Fibroblast of skin of right quadriceps (primary cell): ENCODE measurements at regions not wholly inside any gene's neighbourhood (a gene's known extent, or its start where the extent isn't known, plus 50 kb on each side); places are given as distances from the start of the nearest gene placed in this dataset.
"Not testable (repeated sequence)": the region's sequence is repeated elsewhere in the genome, so short reads cannot be mapped to it uniquely, and the experiment has no call there.

Experiments used
- DNase-seq: peaks from one replicate; pipeline ENCODE4 v3.0.0-alpha.2; 2013

GRCh38 chr13:58946274-58946673, 1217.5 kb downstream of the DIAPH3 start:
- no peak for DNase-seq

DNA sequence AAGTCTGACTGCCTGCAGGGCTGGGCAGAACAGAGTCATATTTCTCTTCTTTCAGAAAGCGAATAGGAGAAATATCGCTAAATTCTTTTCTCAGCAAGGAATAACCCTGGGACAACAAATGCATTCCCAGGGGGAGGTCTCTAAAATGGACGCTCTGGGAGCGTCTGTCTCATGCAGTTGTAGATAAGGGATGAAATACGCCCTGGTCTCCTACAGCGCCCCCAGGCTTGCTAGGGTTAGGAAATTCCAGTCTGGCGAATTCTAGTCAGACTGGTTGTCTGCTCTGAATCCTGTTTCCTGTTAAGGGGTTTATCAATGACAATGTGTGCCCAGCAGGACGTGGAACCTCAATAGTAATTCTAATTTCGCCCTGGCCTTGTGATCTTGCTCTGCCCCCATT, 1214.1 kb downstream of the DIAPH3 start:
- no peak for DNase-seq

DNA sequence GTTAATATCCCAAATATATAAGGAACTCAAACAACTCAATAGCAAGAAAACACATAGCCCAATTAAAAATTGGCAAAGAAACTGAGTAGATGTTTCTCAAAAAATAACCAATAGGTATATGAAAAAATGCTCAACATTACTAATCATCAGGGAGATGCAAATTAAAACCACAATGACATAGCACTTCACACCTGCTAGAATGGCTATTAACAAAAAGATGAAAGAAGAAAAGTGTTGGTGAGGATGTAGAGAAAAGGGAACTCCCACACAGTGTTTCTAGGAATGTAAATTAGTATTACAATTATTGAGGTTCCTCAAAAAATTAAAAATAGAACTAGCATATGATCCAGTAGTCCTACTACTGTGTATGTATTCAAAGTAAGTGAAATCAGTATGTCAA, 1212.8 kb downstream of the DIAPH3 start:
- DNase-seq = no peak

DNA sequence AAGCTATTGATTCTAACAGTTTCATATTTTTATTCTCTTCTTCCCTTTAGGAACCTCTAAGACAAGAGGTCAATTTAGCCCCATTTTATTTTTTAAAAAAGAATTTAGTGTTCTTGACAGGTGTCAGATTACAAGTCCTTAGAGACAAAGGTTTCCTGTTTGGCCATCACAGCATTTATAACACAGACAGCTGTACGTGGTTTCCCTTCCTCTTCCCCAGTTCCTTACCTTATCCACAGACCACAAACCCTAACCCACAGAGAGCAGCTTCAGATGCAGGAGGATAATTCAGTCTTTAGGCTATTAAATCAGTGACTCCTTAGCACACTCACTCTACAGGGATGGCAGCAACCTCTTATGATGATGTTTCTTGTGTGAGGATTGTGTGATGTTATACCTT, 1210.1 kb downstream of the DIAPH3 start:
- DNase-seq = peak; percentile 1

DNA sequence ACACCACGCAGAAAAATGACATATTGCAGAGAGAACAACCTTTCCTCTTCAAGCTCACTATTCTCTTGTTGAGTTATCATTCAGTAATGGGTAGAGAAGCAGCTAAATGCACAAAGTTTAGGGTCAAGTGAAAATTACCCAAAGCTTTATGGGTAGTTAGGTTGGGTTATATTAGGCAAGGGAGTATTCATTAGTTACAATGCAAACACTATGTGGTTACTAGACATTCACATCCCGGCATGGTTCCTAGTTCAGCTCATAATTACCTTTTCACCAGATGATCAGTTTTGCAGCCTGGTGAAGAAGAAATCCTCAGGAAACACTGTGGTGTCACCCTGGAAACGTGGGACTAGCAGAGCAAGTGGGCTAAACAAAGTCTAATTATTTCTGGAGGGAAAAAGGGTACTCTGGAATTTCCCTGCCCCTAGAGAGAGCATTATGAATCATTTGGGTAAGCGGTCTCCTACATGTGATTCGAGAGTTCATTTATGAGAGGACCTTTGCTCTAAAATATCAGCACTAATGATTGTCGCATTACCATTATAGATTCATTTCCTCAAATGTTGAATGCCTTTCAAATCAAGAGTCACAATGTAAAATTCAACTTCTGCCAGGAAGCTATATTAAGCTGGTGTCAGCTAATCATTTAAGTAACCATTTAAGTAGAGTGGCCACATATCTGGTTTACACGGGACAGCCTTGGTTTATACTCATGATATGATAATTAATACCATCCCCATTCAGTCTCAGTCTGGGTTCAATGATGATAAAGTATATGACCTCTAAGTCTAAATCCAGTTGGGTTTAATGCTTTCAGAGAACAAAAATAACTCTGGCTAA, 1208.0 kb downstream of the DIAPH3 start:
- DNase-seq = no peak

- not testable (repeated sequence) for DNase-seq
Measured at GRCh38 chr13:58958097-58958496, 1205.6 kb downstream of the DIAPH3 start.

DNA sequence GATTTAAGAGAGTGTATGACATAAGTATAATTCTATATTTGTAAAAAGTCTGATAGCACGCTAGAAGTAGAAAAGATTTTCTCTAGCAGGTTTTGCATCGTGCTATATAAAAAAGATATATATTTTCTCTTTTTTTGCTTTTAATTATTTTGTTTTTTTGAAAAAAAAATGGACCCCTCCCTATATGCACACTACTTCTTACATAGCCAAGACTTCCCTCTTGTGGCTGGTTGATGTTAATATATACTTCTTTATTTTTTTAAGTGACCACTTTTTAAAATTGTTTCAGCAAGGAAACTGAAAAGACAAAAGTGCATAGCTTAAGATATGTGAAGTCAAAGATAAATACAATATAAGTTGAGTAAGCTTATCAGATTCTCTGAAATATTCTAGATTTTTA, 1202.8 kb downstream of the DIAPH3 start:
- peak; percentile 2 for DNase-seq

- peak; percentile 0 for DNase-seq
Measured at GRCh38 chr13:58963321-58963720, 1200.4 kb downstream of the DIAPH3 start.

GRCh38 chr13:58964048-58964447, 1199.7 kb downstream of the DIAPH3 start:
- DNase-seq = no peak

GRCh38 chr13:58977085-58977484, 1186.6 kb downstream of the DIAPH3 start:
- DNase-seq = no peak

DNA sequence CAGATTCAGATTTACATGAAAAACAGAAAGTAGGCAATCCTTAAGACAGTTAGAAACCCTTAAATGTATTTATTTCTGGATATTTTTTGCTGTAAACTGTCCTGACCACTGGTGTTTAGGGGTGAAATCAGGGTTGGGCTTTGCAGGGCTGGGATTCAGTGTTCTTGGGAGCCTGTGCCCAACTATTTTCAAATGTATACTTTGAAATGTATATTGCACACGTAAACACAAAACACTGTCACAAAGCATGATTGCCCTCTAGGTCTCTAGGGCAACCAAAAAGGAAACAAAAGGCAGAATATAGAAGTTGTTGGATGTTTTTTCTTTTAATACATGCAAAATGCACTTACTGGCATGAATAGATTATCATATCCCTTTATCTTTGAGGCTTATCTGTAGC, 1185.4 kb downstream of the DIAPH3 start:
- DNase-seq = no peak

DNA sequence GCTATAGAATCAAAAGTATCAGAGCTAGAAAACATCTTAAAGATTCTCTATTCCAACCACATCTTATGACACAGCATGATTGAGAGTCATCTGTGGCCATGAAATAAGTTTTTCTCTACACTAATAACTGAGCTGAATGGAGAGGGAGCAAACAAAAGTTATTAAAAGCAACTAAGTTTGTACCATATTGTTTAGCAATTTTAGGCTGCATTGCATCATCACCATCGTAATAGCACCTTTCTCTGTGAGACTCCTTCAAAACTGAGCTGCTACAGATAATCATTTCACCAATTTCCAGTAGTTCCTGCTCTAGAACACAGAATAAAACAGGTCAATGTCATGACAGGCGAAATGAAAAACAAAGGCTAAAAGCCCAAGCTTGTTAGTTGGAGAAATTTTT, 1183.9 kb downstream of the DIAPH3 start:
- DNase-seq = no peak

DNA sequence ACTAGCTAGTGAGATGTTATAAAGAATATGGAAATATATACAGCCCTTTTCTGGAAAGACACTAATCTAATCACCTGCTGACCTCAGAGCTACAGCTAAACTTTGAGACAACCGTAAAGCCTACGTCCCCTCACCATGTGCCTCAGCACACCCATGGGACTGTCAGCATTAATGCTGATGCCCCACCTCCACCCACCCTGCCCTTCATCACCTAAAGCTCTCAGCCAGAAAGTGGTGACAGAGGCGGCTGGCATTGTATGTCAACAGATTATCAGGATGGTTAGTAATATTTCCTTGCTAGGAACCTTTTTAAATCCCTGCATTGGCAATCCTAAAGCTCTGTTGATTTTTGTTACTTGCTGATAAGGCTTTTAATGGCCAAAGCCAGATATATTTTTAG, 1177.9 kb downstream of the DIAPH3 start:
- no peak for DNase-seq

GRCh38 chr13:58989556-58989955, 1174.2 kb downstream of the DIAPH3 start:
- DNase-seq = peak; percentile 4

- DNase-seq = no peak
Measured at GRCh38 chr13:58991826-58992477, 1171.8 kb downstream of the DIAPH3 start.

DNA sequence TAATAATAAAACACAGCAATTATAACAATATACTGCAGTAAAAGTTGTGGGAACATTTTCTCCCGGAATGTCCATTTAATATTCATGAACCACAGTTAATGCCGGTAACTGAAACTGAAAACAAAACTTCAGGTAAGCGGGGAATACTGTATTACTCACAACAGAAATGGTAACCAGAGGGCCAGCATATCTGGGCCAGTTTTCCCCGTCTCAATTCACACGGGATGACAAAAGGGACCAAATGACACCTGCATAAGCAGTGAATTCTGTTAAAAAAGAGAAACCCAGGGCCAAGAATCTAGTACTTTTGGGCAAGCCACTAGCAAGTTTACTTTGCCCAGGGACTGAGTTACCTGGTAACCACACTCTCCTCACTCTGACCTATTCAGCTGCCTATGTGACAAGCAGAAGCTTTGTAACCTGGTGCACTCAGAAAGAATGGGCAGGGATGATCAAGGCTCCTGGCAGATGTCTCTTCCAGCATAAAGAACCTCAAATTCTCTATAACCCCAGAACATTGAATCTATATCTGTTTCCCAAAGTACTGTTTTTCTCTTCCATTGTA, 1171.2 kb downstream of the DIAPH3 start:
- no peak for DNase-seq

DNA sequence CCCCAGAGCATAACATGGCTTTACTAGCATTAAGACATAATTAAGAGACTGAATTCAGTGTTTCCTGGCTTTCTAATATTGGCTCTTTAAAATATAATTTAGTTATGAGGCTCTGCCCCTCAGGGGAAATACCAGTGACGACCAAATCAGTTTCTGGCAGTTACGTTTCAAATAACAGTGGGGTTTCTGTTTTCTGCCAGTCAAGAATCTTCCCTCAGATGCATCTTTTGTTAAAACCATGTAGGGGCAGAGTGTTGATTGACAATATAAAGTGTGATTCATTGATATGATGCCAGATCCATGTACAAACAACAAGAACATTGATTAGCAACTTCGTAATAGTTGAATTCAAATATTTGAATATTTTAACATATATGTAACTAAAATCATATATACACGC, 1169.7 kb downstream of the DIAPH3 start:
- DNase-seq = no peak

DNA sequence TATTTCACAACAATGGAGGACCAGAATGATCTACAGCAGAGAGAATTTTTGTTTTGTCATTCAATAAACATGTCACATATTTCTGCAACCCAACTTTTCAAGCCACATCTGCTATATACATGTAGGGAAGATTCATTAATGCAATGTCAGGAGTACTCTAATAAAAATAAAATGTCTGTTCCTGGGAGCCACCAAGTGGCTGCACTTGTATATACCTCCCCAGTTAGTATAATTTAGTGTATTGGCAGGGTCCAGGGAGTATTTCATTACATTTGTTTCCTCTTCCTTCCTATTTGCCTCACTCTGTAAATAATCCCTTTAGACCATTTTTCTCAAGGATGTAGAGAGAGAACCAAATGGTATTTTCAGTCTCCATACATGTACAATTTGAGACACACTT, 1169.0 kb downstream of the DIAPH3 start:
- peak; percentile 7 for DNase-seq

- no peak for DNase-seq
Measured at GRCh38 chr13:58998716-58999115, 1165.0 kb downstream of the DIAPH3 start.

DNA sequence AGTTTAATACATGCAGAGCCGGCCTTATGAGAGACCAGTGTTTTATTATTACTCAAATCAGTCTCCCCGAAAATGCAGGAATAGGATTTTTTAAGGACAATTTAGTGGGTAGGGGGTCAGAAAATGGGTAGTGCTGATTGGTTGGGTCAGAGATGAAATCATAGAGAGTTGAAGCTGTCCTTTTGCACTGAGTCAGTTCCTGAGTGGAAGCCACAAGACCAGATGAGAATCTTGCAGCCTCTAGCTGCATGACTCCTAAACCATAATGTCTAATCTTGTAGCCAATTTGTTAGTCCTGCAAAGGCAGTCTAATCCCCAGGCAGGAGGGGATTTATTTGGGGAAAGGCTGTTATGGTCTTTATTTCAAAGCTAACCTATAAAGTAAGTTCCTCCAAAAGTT, 1163.9 kb downstream of the DIAPH3 start:
- no peak for DNase-seq

DNA sequence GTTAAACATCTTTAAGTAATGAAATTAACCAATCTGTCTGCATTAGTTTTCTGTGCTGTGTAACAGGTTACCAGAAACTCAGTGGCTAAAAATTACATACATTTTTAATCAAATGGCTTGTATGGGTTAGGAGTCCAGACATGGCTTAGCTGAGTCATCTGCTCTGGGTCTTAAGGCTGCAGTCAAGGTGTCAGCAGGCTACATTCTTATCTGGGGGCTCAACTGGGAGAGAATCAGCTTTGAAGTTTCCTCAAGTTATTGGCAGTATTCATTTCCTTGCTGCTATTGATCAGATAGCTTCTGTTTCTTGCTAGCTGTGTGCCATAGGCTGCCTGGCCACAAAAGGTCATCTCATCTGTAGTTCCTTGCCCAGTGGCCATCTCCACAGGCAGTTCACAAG, 1163.0 kb downstream of the DIAPH3 start:
- no peak for DNase-seq

DNA sequence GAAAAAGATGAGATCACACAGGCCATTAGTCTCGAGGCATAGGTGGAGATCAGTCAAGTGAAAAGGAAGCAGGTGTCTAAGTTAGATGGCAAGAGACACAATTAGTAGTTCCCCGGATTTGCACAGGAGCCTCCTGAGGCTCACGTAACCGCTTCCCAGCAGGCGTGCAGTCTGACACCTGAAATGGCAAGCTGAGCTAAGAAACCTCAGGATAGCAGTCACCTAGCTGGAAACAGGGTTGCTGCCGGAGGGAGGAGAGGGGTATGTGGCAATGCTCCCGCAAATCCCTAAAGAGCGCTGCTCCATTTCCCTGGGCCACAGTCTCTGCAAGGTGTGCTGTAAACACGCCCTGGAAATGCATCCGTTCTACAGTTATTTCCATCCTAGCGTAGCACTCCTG, 1151.0 kb downstream of the DIAPH3 start:
- no peak for DNase-seq

DNA sequence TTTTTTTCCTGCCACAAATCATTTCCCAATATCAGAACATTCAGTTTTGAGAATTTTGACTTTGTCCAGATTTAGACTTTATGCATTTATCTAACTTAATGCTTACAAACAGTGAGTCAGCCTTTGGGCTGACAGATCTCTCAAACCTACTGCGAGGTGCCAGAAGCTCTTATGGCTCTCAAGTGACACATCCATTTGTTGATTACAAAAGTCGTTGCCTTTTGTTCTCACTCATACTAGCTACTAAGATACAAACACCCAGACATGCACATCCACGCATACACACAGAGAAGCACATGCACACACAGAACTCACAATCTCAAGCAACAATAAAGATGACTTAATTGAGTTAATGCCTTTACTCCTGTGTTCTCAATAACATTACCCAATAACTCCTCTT, 1147.5 kb downstream of the DIAPH3 start:
- no peak for DNase-seq

DNA sequence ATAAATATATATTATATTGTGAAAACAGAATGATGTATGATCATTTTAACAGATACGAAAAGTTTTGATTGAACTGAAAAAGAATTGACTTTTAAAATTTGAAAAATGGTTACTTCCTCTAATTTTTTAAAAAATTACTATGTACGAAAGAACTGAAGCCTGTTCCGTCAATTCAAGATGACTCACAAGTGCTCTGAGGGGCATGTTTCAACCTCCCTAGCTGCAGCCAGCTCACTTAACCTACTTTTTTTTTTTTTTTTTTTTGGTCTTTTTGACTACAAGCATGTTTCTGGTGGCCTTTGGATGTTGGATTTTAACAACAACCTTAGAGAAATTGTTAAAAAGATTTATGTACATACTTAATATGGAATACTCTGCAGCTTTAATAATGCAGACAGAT, 1139.3 kb downstream of the DIAPH3 start:
- no peak for DNase-seq
